ENCODE measurements at regions not wholly inside any gene's neighbourhood (a gene's known extent, or its start where the extent isn't known, plus 50 kb on each side); places are given as distances from the start of the nearest gene placed in this dataset.

- TF ChIP-seq EZH2 (IDR thresholded peaks at IDR 0.05; ENCODE audit: borderline replicate concordance, low read depth, low read length, poor library complexity, severe bottlenecking) (no peak), CTCF (conservative IDR thresholded peaks at IDR 0.05; ENCODE audit: low read depth, low read length) (no peak)
Measured at GRCh38 chr2:133972297-133972696, 281.6 kb upstream of the MGAT5 start.

Data from A673 (cell line).